GM12878 (cell line): ENCODE measurements at regions not wholly inside any gene's neighbourhood (a gene's known extent, or its start where the extent isn't known, plus 50 kb on each side); places are given as distances from the start of the nearest gene placed in this dataset.

ENCODE experiments used
- CEBPB ChIP-seq, 2 experiments: fragments of 150-350 bp in 1 of 2; IDR thresholded peaks; 2 replicates each; pipeline ENCODE4 v1.6.1; 2012 to 2014; ENCODE audit warnings: low read depth in 2 of 2, low read length in 2 of 2, borderline replicate concordance in 1 of 2, inconsistent platforms in 1 of 2
- NFYB ChIP-seq: IDR thresholded peaks from 2 replicates; pipeline ENCODE4 v1.6.1; 2011; ENCODE audit warnings: low read depth, mild to moderate bottlenecking, low read length, improper control_type of control experiment, moderate library complexity; ENCODE audit not compliant: insufficient read depth
- REST ChIP-seq: IDR thresholded peaks from 2 replicates; pipeline ENCODE4 v1.6.1; 2012; ENCODE audit warnings: mild to moderate bottlenecking, low read depth, low read length
- STAT3 ChIP-seq: IDR thresholded peaks from 2 replicates; pipeline ENCODE4 v1.6.1; 2011; ENCODE audit warnings: low read depth, low read length, improper control_type of control experiment
- TARDBP ChIP-seq: IDR thresholded peaks from 2 replicates; pipeline ENCODE4 v1.6.1; 2016; ENCODE audit warnings: borderline replicate concordance

- TF ChIP-seq NFYB: no peak
- TF ChIP-seq REST: no peak
- no peak for TF ChIP-seq CEBPB (IDR thresholded peaks at IDR 0.05; ENCODE audit: borderline replicate concordance in 1 of 2, low read depth in 2 of 2, low read length in 2 of 2)
- no peak for TF ChIP-seq TARDBP
- no peak for TF ChIP-seq STAT3
Measured at GRCh38 chr14:61222388-61222787, 58.8 kb downstream of the TMEM30B start.
